GM12878 (cell line): ENCODE measurements at regions not wholly inside any gene's neighbourhood (a gene's known extent, or its start where the extent isn't known, plus 50 kb on each side); places are given as distances from the start of the nearest gene placed in this dataset.

Experiments used
- CUX1 ChIP-seq: IDR thresholded peaks from 2 replicates; pipeline ENCODE4 v1.6.1; 2012; ENCODE audit warnings: improper control_type of control experiment, low read depth, low read length; ENCODE audit not compliant: insufficient replicate concordance
- GATAD2B ChIP-seq: fragments of 450-650 bp; conservative IDR thresholded peaks from 2 replicates; pipeline ENCODE4 v1.6.1; 2017; ENCODE audit warnings: low read depth, mild to moderate bottlenecking, moderate library complexity
- HDGF ChIP-seq: fragments of 450-650 bp; IDR thresholded peaks from 2 replicates; pipeline ENCODE4 v1.6.1; 2016; ENCODE audit warnings: antibody characterized with exemption
- IKZF2 ChIP-seq, 2 experiments: fragments of 450-650 bp; IDR thresholded peaks; 2 replicates each; pipeline ENCODE4 v1.6.1; 2017; ENCODE audit warnings: mild to moderate bottlenecking in 2 of 2, moderate library complexity in 2 of 2
- JUND ChIP-seq: IDR thresholded peaks from 2 replicates; pipeline ENCODE4 v1.6.1; 2012; ENCODE audit warnings: low read depth, mild to moderate bottlenecking, low read length, improper control_type of control experiment, moderate library complexity
- KAT2A ChIP-seq: conservative IDR thresholded peaks from 2 replicates; pipeline ENCODE4 v1.6.1; 2011; ENCODE audit warnings: low read depth, low read length; ENCODE audit not compliant: control insufficient read depth
- LARP7 ChIP-seq: fragments of 450-650 bp; IDR thresholded peaks from 2 replicates; pipeline ENCODE4 v1.6.1; 2017; ENCODE audit warnings: mild to moderate bottlenecking
- MTA3 ChIP-seq: IDR thresholded peaks from 2 replicates; pipeline ENCODE4 v1.6.1; 2012; ENCODE audit warnings: low read length, inconsistent platforms, borderline replicate concordance
- PAX8 ChIP-seq: fragments of 450-650 bp; IDR thresholded peaks from 2 replicates; pipeline ENCODE4 v1.6.1; 2017; ENCODE audit warnings: mild to moderate bottlenecking, moderate library complexity
- PML ChIP-seq: IDR thresholded peaks from 2 replicates; pipeline ENCODE4 v1.6.1; 2012; ENCODE audit warnings: low read length, inconsistent platforms
- RAD51 ChIP-seq: fragments of 450-650 bp; IDR thresholded peaks from 2 replicates; pipeline ENCODE4 v1.6.1; 2016; ENCODE audit warnings: moderate library complexity, mild to moderate bottlenecking, inconsistent platforms
- RUNX3 ChIP-seq: IDR thresholded peaks from 2 replicates; pipeline ENCODE4 v1.6.1; 2012; ENCODE audit warnings: low read length, inconsistent platforms
- SMAD1 ChIP-seq: fragments of 450-650 bp; IDR thresholded peaks from 2 replicates; pipeline ENCODE4 v1.6.1; 2018; ENCODE audit warnings: mild to moderate bottlenecking, low read depth; ENCODE audit not compliant: partially characterized antibody
- SMARCA5 ChIP-seq: fragments of 450-650 bp; IDR thresholded peaks from 2 replicates; pipeline ENCODE4 v1.6.1; 2017; ENCODE audit warnings: mild to moderate bottlenecking
- SPI1 ChIP-seq: IDR thresholded peaks from 2 replicates; pipeline ENCODE4 v1.6.1; 2011; ENCODE audit warnings: low read depth, mild to moderate bottlenecking, low read length, moderate library complexity, borderline replicate concordance; ENCODE audit not compliant: insufficient read depth
- SRF ChIP-seq, 2 experiments: IDR thresholded peaks; 2 replicates each; pipeline ENCODE4 v1.6.1; 2011; ENCODE audit warnings: low read depth in 2 of 2, low read length in 2 of 2, mild to moderate bottlenecking in 1 of 2, moderate library complexity in 1 of 2
- STAT3 ChIP-seq: IDR thresholded peaks from 2 replicates; pipeline ENCODE4 v1.6.1; 2011; ENCODE audit warnings: low read depth, low read length, improper control_type of control experiment
- ZBTB40 ChIP-seq: fragments of 450-650 bp; IDR thresholded peaks from 2 replicates; pipeline ENCODE4 v1.6.1; 2016; ENCODE audit warnings: mild to moderate bottlenecking, moderate library complexity, borderline replicate concordance
- TF ChIP-seq, protein P1 (sequence below): fragments of 450-650 bp; formaldehyde crosslinking; IDR thresholded peaks from 2 replicates; pipeline ENCODE4 v1.4.0; 2020; ENCODE audit warnings: mild to moderate bottlenecking, moderate library complexity

DNA sequence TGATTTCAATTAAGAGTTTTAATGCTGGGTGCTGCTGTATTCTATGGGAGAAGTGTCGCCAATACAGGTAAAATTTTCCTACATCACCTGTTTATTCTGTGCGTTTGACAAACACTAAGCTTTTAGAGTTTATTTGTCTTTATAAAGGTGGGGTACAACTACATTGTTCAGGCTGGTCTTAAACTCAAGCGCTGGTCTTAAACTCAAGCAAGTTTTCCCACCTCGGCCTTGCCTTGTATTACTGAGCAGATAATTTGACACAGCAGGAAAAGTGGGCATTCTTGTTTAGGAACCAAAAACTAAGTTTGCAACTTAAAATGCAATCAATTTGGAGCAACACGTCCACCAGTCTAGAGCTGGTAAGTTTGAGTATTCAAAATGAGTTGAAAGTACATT, 112.9 kb upstream of the BTN3A2 start (continued):
- TF ChIP-seq ZBTB40 (0 out of 2 replicates have a peak, but pooled peaks have one; percentile 3), SRF (IDR thresholded peaks at IDR 0.05; ENCODE audit: low read depth in 2 of 2, low read length in 2 of 2) (no peak), RUNX3 (no peak), JUND (no peak), SMARCA5 (no peak), SMAD1 (no peak), PAX8 (no peak), HDGF (no peak), RAD51 (no peak), GATAD2B (no peak), LARP7 (no peak), KAT2A (no peak), PML (0 out of 2 replicates have a peak, but pooled peaks have one; percentile 24), SPI1 (no peak), STAT3 (no peak), CUX1 (no peak), IKZF2 (IDR thresholded peaks at IDR 0.05) (no peak), MTA3 (peak; percentile 29; the same call in 1 of the 2 replicates)
- TF ChIP-seq, protein P1, sequence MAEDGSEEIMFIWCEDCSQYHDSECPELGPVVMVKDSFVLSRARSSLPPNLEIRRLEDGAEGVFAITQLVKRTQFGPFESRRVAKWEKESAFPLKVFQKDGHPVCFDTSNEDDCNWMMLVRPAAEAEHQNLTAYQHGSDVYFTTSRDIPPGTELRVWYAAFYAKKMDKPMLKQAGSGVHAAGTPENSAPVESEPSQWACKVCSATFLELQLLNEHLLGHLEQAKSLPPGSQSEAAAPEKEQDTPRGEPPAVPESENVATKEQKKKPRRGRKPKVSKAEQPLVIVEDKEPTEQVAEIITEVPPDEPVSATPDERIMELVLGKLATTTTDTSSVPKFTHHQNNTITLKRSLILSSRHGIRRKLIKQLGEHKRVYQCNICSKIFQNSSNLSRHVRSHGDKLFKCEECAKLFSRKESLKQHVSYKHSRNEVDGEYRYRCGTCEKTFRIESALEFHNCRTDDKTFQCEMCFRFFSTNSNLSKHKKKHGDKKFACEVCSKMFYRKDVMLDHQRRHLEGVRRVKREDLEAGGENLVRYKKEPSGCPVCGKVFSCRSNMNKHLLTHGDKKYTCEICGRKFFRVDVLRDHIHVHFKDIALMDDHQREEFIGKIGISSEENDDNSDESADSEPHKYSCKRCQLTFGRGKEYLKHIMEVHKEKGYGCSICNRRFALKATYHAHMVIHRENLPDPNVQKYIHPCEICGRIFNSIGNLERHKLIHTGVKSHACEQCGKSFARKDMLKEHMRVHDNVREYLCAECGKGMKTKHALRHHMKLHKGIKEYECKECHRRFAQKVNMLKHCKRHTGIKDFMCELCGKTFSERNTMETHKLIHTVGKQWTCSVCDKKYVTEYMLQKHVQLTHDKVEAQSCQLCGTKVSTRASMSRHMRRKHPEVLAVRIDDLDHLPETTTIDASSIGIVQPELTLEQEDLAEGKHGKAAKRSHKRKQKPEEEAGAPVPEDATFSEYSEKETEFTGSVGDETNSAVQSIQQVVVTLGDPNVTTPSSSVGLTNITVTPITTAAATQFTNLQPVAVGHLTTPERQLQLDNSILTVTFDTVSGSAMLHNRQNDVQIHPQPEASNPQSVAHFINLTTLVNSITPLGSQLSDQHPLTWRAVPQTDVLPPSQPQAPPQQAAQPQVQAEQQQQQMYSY, result no peak
